Stomach (tissue), 4 donors: ENCODE measurements at regions not wholly inside any gene's neighbourhood (a gene's known extent, or its start where the extent isn't known, plus 50 kb on each side); places are given as distances from the start of the nearest gene placed in this dataset.

Experiments
- EP300 ChIP-seq: sonication (generic); formaldehyde crosslinking; IDR thresholded peaks from one replicate; pipeline ENCODE4 v1.6.1; 2017; ENCODE audit warnings: antibody characterized with exemption
- POLR2A ChIP-seq, 4 donors: fragments of 450-650 bp; IDR thresholded peaks; one replicate each; pipeline ENCODE4 v1.6.1; 2016; ENCODE audit warnings: antibody characterized with exemption in 4 of 4, control low read depth in 2 of 4, mild to moderate bottlenecking in 1 of 4, moderate library complexity in 1 of 4
- POLR2AphosphoS5 ChIP-seq, 3 donors: sonication (generic); formaldehyde crosslinking; IDR thresholded peaks; one replicate each; pipeline ENCODE4 v1.6.1; 2016; ENCODE audit warnings: antibody characterized with exemption in 3 of 3
- TF ChIP-seq, protein P1 (sequence below), 7 experiments: fragments of 450-650 bp in 4 of 7; fragments of 200-600 bp in 3 of 7; sonication (generic) in 3 of 7; IDR thresholded peaks; one replicate each; pipeline ENCODE4 v1.5.1; 2016 to 2019; ENCODE audit warnings: antibody characterized with exemption in 7 of 7, control low read depth in 2 of 7, mild to moderate bottlenecking in 1 of 7

DNA sequence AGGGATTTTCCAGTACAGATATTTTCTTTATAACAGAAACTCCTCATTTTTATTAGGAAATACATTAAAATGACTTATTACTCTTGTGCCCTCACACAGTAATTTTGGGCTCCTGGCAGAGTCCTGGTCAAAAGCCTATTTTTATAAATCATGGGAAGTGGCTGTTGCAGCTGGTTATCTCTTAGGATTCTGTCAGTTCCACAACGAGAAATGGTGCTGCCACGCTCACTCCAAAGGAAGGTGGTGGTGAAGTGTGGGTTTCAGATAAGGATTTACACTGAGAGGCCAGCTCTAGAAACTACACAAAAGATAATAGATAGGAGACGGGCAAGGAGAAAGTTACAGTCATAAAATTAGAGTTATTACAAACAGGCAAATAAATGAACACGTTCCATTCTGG, 159.2 kb upstream of the FAM241A start:
- TF ChIP-seq, protein P1, sequence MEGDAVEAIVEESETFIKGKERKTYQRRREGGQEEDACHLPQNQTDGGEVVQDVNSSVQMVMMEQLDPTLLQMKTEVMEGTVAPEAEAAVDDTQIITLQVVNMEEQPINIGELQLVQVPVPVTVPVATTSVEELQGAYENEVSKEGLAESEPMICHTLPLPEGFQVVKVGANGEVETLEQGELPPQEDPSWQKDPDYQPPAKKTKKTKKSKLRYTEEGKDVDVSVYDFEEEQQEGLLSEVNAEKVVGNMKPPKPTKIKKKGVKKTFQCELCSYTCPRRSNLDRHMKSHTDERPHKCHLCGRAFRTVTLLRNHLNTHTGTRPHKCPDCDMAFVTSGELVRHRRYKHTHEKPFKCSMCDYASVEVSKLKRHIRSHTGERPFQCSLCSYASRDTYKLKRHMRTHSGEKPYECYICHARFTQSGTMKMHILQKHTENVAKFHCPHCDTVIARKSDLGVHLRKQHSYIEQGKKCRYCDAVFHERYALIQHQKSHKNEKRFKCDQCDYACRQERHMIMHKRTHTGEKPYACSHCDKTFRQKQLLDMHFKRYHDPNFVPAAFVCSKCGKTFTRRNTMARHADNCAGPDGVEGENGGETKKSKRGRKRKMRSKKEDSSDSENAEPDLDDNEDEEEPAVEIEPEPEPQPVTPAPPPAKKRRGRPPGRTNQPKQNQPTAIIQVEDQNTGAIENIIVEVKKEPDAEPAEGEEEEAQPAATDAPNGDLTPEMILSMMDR (IDR thresholded peaks at IDR 0.05): no peak
- TF ChIP-seq POLR2A (IDR thresholded peaks at IDR 0.05): no peak
- no peak for TF ChIP-seq POLR2AphosphoS5 (IDR thresholded peaks at IDR 0.05)
- TF ChIP-seq EP300: no peak
